HG03432 (cell line): ENCODE measurements at regions not wholly inside any gene's neighbourhood (a gene's known extent, or its start where the extent isn't known, plus 50 kb on each side); places are given as distances from the start of the nearest gene placed in this dataset.
"Not testable (repeated sequence)": the region's sequence is repeated elsewhere in the genome, so short reads cannot be mapped to it uniquely, and the experiment has no call there.

Experiments used
- ATAC-seq: cut with Tn5 transposase; IDR thresholded peaks from one replicate; pipeline ENCODE4 v1.9.1; 2021; ENCODE audit warnings: mild to moderate bottlenecking, moderate library complexity; ENCODE audit not compliant: unreplicated experiment

DNA sequence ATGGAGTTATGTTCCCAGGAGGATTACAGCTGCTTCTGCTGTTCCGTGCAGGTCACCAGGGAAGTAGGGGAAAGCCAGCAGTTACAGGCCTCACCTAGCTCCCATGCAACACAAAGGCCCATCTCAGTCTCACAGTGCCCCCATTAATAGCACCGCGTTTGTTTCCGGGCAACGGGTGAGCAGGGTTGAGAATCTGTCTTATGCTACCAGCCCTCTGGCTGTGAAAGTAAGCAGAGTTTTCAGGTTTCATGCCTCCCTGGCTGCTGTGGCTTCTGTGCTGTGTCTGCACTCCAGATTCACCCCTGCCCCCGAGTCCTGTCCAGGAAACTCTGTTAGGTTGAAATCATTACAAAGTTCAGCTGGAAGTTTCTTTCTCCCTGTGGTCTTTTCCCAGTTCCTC lies 254.4 kb upstream of the GPR149 start:
- no peak for ATAC-seq

- no peak for ATAC-seq
Measured at GRCh38 chr3:154684021-154684420, 254.0 kb upstream of the GPR149 start.

- ATAC-seq, result no peak
Measured at GRCh38 chr3:154678041-154678654, 248.2 kb upstream of the GPR149 start.

DNA sequence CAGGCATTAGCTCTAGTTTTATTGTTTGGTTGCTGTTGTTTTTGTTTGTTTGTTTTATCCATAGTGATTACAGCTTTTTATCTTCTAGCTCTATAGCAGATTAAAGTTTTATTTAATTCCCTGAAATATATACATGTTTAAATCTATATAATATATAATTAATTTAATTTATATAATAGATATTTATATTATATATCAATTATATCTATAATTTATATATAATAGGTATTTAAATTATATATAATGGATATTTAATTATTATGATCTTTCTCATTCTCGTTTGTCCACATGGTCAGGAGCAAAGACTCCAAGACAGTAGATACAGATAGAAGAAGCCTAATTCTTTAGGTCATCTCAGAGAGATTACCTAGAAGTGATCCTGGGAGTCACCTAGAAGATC lies 238.8 kb upstream of the GPR149 start:
- ATAC-seq, result no peak

GRCh38 chr3:154668187-154668586 lies 238.2 kb upstream of the GPR149 start:
- ATAC-seq, result no peak

GRCh38 chr3:154666542-154666941 lies 236.6 kb upstream of the GPR149 start:
- no peak for ATAC-seq

DNA sequence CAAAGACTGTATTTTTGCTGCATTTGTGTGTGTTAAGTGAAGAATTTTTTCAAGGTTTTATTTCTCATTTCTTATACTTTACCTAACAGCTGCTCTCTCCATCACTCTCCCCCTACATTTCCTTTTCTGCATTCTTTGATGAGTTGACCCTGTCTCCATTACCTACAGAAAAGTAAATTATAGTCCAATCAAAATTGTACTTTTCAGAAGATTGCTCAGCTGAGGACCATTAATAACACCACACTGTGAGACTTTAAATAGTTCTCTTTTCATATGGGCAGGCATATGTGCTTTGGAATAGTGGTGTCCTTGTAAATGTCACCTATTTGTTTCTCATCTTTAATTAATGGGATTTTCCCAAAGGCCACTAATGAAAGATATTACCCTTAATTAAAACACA lies 234.7 kb upstream of the GPR149 start:
- no peak for ATAC-seq

DNA sequence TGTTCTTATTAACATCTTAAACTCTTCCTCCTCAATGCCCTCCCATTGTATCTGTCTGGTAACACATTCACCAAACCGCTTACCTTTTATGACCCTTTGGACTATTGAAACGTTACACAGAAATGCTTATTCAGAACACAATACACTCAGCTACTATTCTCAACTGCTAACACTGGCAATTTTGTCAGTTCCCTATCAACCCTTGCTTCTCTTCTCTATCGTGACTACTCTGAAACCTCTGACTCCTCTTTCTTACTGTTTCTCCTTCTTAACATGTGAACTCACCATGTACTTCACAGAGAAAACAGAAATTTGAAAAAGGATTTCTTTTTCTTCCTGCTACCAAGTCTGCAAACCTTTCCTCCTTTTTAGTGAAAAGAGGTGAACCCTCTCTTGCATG lies 232.9 kb upstream of the GPR149 start:
- ATAC-seq, result no peak

GRCh38 chr3:154660811-154661210 lies 230.8 kb upstream of the GPR149 start:
- ATAC-seq, result no peak

- no peak for ATAC-seq
Measured at GRCh38 chr3:154658000-154658399, 228.0 kb upstream of the GPR149 start.

GRCh38 chr3:154657218-154657617 lies 227.2 kb upstream of the GPR149 start:
- ATAC-seq, result no peak

DNA sequence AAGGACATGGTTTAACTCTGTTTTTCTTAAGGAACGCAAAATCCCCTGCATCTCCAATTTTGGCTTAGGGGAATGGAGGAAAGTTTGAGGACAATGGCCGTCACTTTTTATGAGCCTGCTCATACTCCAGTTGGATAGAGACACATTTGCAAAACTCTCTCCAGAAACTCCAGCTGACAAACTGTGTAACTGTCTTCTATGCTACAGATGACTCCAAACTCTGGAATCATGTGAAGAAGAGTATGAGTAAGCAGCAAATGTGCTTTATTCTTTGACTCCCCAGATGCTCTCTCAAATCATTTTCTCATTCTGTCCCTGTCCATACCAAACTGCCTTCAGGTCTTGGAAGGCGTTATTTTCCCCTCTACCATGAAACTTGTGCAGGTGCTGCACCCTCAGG lies 226.5 kb upstream of the GPR149 start:
- ATAC-seq, result no peak

GRCh38 chr3:154642145-154642544 lies 212.2 kb upstream of the GPR149 start:
- ATAC-seq, result no peak

DNA sequence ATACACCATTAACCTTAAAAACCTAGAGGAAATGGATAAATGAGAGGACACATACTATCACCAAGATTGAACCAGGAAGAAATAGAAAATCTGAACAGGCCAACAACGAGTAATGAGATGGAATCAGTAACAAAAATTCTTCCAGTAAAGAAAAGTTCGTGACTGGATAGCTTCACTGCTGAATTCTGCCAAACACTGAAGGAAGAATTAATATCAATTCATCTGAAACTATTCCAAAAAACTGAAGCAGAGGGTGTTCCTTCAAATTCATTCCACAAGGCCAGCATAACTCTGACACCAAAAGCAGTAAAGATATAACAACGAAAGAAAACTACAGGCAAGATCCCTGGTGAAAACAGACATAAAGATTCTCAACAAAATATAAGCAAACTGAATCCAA lies 195.8 kb upstream of the GPR149 start:
- no peak for ATAC-seq

DNA sequence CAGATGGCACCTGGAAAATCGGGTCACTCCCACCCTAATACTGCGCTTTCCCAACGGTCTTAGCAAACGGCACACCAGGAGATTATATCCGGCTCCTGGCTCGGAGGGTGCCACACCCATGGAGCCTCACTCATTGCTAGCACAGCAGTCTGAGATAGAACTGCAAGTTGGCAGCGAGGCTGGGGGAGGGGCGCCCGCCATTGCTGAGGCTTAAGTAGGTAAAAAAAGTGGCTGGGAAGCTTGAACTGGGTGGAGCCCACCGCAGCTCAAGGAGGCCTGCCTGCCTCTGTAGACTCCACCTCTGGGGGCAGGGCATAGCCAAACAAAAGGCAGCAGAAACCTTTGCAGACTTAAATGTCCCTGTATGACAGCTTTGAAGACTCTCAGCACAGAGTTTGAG lies 189.6 kb upstream of the GPR149 start:
- not testable (repeated sequence) for ATAC-seq

DNA sequence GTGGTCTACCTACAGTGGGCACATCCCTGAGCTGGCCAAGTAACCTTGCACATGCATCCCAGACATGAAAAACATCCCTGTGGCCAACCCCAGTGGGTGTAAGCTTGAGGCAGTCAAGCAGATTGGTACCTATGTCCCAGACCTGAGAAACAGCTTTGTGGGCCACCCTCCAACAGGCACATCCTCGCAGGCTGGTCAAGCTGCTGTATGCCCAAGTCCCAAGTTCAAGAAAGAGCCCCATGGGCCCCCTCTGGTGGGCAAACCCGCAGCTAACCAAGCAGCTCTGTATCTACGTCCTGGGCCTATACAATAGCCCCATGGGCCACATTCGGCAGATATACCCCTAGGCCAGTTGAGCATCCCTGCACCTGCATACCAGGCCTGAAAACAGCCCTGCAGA lies 186.3 kb upstream of the GPR149 start:
- no peak for ATAC-seq

DNA sequence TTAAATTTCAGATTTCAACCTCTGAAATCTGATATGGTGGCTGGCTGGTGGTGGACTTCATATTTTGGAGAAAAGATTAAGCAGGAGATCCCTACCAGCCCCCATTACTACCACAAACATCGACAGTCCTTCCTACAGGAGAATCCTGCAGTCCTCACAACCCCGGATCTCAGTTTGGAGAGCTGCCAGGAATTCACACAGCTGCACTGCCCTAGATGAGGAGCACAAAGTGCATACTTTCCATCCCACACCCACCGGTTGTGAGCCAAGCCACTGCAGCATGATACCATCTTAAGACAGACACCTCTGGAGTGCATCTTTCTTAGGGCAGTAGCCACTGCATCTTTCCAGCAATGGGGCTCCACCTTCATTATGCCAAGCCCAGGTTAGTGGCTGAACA lies 185.5 kb upstream of the GPR149 start:
- no peak for ATAC-seq

DNA sequence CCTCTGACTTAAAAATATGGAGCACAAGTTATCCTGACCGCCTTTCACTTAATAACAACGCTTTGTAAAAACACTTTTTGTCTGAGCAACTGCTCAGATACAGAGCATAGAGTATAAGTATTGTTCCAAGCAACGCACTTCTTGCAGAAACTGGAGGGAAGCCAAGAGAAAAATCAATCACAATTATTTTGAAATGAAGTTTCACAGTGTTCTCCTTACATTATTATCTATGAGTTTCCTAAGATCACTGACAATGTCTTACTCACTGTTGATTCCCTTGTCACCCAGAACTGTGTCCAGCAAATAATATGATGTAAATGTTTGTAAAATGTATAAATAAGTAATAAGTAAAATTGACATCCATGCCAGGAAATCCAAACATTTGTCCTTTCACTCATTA lies 184.6 kb upstream of the GPR149 start:
- no peak for ATAC-seq

DNA sequence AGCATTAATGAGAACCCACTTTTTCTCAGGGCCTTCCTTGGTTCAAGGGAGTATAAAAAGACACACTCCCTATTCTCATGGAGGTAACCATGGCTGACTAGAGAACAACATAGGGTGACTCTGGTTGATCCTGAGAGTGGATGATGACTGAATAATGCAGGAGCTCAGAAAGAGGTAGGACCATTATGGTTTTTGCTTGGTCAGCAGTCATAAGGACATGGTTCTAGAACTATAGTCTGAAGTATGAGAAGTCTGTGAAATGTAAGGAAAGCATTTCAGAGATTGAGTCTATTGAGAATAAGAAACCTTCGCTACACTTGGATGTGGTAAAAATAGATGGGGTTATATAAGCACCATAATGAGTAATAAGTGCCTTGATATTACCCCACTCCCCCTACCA lies 184.1 kb upstream of the GPR149 start:
- ATAC-seq, result no peak

- no peak for ATAC-seq
Measured at GRCh38 chr3:154602241-154602640, 172.3 kb upstream of the GPR149 start.

DNA sequence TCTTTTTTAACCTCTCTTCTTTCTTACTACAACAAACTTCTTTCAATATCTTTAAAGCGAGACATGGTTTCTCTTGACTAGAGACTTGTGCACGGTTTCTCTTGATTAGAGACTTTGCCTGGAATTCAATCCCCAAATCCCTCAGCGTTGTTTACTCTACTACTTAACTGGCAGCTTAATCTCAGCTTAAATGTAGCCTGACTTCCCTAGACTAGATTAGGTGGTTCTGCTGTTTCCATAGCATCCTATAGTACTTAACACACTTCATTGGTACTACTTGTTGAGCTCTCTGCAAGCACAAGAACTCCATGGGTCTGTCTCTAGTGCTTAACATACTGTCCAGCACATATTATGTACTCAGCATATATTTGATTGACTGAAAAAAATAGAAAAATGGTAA lies 168.2 kb upstream of the GPR149 start:
- ATAC-seq, result no peak

GRCh38 chr3:154590675-154591384 lies 160.8 kb upstream of the GPR149 start:
- no peak for ATAC-seq

- ATAC-seq, result no peak
Measured at GRCh38 chr3:154588831-154589230, 158.8 kb upstream of the GPR149 start.
